Kidney tubule cell (primary cell): ENCODE measurements at regions not wholly inside any gene's neighbourhood (a gene's known extent, or its start where the extent isn't known, plus 50 kb on each side); places are given as distances from the start of the nearest gene placed in this dataset.

Source experiments
- DNase-seq: peaks from one replicate; pipeline ENCODE4 v3.0.0-alpha.2; 2018; ENCODE audit warnings: low spot score

- DNase-seq, result peak; percentile 91
These were observed 49.8 kb upstream of the BAHCC1 start for GRCh38 chr17:81345228-81346089.
